ENCODE measurements at regions not wholly inside any gene's neighbourhood (a gene's known extent, or its start where the extent isn't known, plus 50 kb on each side); places are given as distances from the start of the nearest gene placed in this dataset.
"Not testable (repeated sequence)": the region's sequence is repeated elsewhere in the genome, so short reads cannot be mapped to it uniquely, and the experiment has no call there.

GRCh38 chr5:179451828-179452196, 98.5 kb upstream of the RUFY1 start:
- DNase-seq (ENCODE audit: low read depth), result no peak
- H3K4me3 ChIP-seq (ENCODE audit: low read depth, low read length), result no peak overlapping the region
- no peak for TF ChIP-seq CTCF (IDR thresholded peaks at IDR 0.05; ENCODE audit: insufficient read depth, low read depth, low read length, missing control alignments)

- DNase-seq (ENCODE audit: low read depth), result no peak
- TF ChIP-seq CTCF (IDR thresholded peaks at IDR 0.05; ENCODE audit: insufficient read depth, low read depth, low read length, missing control alignments), result no peak
- no peak overlapping the region for H3K4me3 ChIP-seq (ENCODE audit: low read depth, low read length)
These were observed 99.1 kb upstream of the RUFY1 start for GRCh38 chr5:179451114-179451827.

- not testable (repeated sequence) for H3K4me3 ChIP-seq (ENCODE audit: low read depth, low read length); DNase-seq (ENCODE audit: low read depth)
These were observed 100.4 kb upstream of the RUFY1 start for GRCh38 chr5:179449950-179450349.

GRCh38 chr5:179448282-179448681, 102.1 kb upstream of the RUFY1 start:
- not testable (repeated sequence) for DNase-seq (ENCODE audit: low read depth); H3K4me3 ChIP-seq (ENCODE audit: low read depth, low read length)

- DNase-seq (ENCODE audit: low read depth); H3K4me3 ChIP-seq (ENCODE audit: low read depth, low read length): not testable (repeated sequence)
These were observed 97.0 kb upstream of the ADAMTS2 start for GRCh38 chr5:179442289-179442688.

- no peak for DNase-seq (ENCODE audit: low read depth)
- no peak for TF ChIP-seq CTCF (IDR thresholded peaks at IDR 0.05; ENCODE audit: insufficient read depth, low read depth, low read length, missing control alignments)
- H3K4me3 ChIP-seq (ENCODE audit: low read depth, low read length), result no peak overlapping the region
These were observed 94.1 kb upstream of the ADAMTS2 start for GRCh38 chr5:179439181-179439985.

- no peak for TF ChIP-seq CTCF (IDR thresholded peaks at IDR 0.05; ENCODE audit: insufficient read depth, low read depth, low read length, missing control alignments)
- DNase-seq (ENCODE audit: low read depth), result no peak
- no peak overlapping the region for H3K4me3 ChIP-seq (ENCODE audit: low read depth, low read length)
These were observed 93.2 kb upstream of the ADAMTS2 start for GRCh38 chr5:179438461-179438860.

- no peak overlapping the region for H3K4me3 ChIP-seq (ENCODE audit: low read depth, low read length)
- no peak for DNase-seq (ENCODE audit: low read depth)
- no peak for TF ChIP-seq CTCF (IDR thresholded peaks at IDR 0.05; ENCODE audit: insufficient read depth, low read depth, low read length, missing control alignments)
These were observed 92.8 kb upstream of the ADAMTS2 start for GRCh38 chr5:179438011-179438441.

Measured in GM12865 (cell line).